ENCODE measurements at regions not wholly inside any gene's neighbourhood (a gene's known extent, or its start where the extent isn't known, plus 50 kb on each side); places are given as distances from the start of the nearest gene placed in this dataset.
A peak's percentile ranks its signal among the peaks of the same experiment; 100 is the strongest.

GRCh38 chr15:88403351-88403791 is 63.8 kb downstream of the MRPL46 start:
- 67% methylated on average over 9 of the region's 9 CpGs for WGBS
- H3K4me3 ChIP-seq (ENCODE audit: low read length in 2 of 2) = no peak overlapping the region
- H3K27ac ChIP-seq (ENCODE audit: low read depth in 1 of 2, low read length in 1 of 2) = peak overlapping the region; percentile 99 to 100
- H3K27me3 ChIP-seq (ENCODE audit: control insufficient read depth in 2 of 2, insufficient read depth in 1 of 2, low read length in 1 of 2) = no peaks in the 10 kb centered on the region
- H3K36me3 ChIP-seq (ENCODE audit: control insufficient read depth in 2 of 2, insufficient read depth in 2 of 2, low read length in 1 of 2) = no peaks in the 10 kb centered on the region
- DNase-seq (ENCODE audit: low read depth in 6 of 9, low spot score in 9 of 9) = peak in 8 of 9 donors; percentile 36 to 82 (median 56)
- H3K9me3 ChIP-seq (ENCODE audit: control insufficient read depth in 2 of 2, insufficient read depth in 1 of 2, low read length in 1 of 2) = peaks cover 3 to 9% of the 10 kb centered on the region in 2 donors
- peaks cover 48 to 53% of the 10 kb centered on the region in 2 donors for H3K4me1 ChIP-seq (ENCODE audit: control insufficient read depth in 2 of 2, insufficient read depth in 2 of 2, low read length in 2 of 2)

- Histone ChIP-seq H3K36me3 (ENCODE audit: control insufficient read depth in 2 of 2, insufficient read depth in 2 of 2, low read length in 1 of 2) (no peaks in the 10 kb centered on the region), H3K27ac (ENCODE audit: low read depth in 1 of 2, low read length in 1 of 2) (peak overlapping the region; percentile 99 to 100), H3K27me3 (ENCODE audit: control insufficient read depth in 2 of 2, insufficient read depth in 1 of 2, low read length in 1 of 2) (no peaks in the 10 kb centered on the region), H3K4me1 (ENCODE audit: control insufficient read depth in 2 of 2, insufficient read depth in 2 of 2, low read length in 2 of 2) (peaks cover 48 to 65% of the 10 kb centered on the region in 2 donors), H3K9me3 (ENCODE audit: control insufficient read depth in 2 of 2, insufficient read depth in 1 of 2, low read length in 1 of 2) (peaks cover 3 to 9% of the 10 kb centered on the region in 2 donors), H3K4me3 (ENCODE audit: low read length in 2 of 2) (peak overlapping the region; percentile 17 to 50)
- DNase-seq (ENCODE audit: low read depth in 6 of 9, low spot score in 9 of 9) = peak; percentile 78 to 97 (median 92)
- 33% methylated on average over 10 of the region's 10 CpGs for WGBS
Observed at GRCh38 chr15:88401996-88402656, 65.1 kb downstream of the MRPL46 start.

- DNase-seq (ENCODE audit: low read depth in 6 of 9, low spot score in 9 of 9) = peak; percentile 56 to 91 (median 74)
- peak overlapping the region; percentile 17 to 50 for H3K4me3 ChIP-seq (ENCODE audit: low read length in 2 of 2)
- H3K36me3 ChIP-seq (ENCODE audit: control insufficient read depth in 2 of 2, insufficient read depth in 2 of 2, low read length in 1 of 2) = no peaks in the 10 kb centered on the region
- peaks cover 3 to 9% of the 10 kb centered on the region in 2 donors for H3K9me3 ChIP-seq (ENCODE audit: control insufficient read depth in 2 of 2, insufficient read depth in 1 of 2, low read length in 1 of 2)
- 28% methylated on average over 13 of the region's 13 CpGs for WGBS
- peak overlapping the region; percentile 99 to 100 for H3K27ac ChIP-seq (ENCODE audit: low read depth in 1 of 2, low read length in 1 of 2)
- peaks cover 53 to 72% of the 10 kb centered on the region in 2 donors for H3K4me1 ChIP-seq (ENCODE audit: control insufficient read depth in 2 of 2, insufficient read depth in 2 of 2, low read length in 2 of 2)
- no peaks in the 10 kb centered on the region for H3K27me3 ChIP-seq (ENCODE audit: control insufficient read depth in 2 of 2, insufficient read depth in 1 of 2, low read length in 1 of 2)
Observed at GRCh38 chr15:88401251-88401995, 65.8 kb downstream of the MRPL46 start.

- no peak overlapping the region for H3K4me3 ChIP-seq (ENCODE audit: low read length in 2 of 2)
- peaks cover 60 to 79% of the 10 kb centered on the region in 2 donors for H3K4me1 ChIP-seq (ENCODE audit: control insufficient read depth in 2 of 2, insufficient read depth in 2 of 2, low read length in 2 of 2)
- DNase-seq (ENCODE audit: low read depth in 6 of 9, low spot score in 9 of 9) = no peak
- no peaks in the 10 kb centered on the region for H3K36me3 ChIP-seq (ENCODE audit: control insufficient read depth in 2 of 2, insufficient read depth in 2 of 2, low read length in 1 of 2)
- WGBS = 94% methylated on average over 6 of the region's 6 CpGs
- peaks cover 3 to 9% of the 10 kb centered on the region in 2 donors for H3K9me3 ChIP-seq (ENCODE audit: control insufficient read depth in 2 of 2, insufficient read depth in 1 of 2, low read length in 1 of 2)
- peak overlapping the region; percentile 99 to 100 for H3K27ac ChIP-seq (ENCODE audit: low read depth in 1 of 2, low read length in 1 of 2)
- no peaks in the 10 kb centered on the region for H3K27me3 ChIP-seq (ENCODE audit: control insufficient read depth in 2 of 2, insufficient read depth in 1 of 2, low read length in 1 of 2)
Observed at GRCh38 chr15:88400591-88401250, 66.5 kb downstream of the MRPL46 start.

GRCh38 chr15:88400084-88400483 is 67.1 kb downstream of the MRPL46 start:
- H3K4me1 ChIP-seq (ENCODE audit: control insufficient read depth in 2 of 2, insufficient read depth in 2 of 2, low read length in 2 of 2) = peaks cover 61 to 86% of the 10 kb centered on the region in 2 donors
- no peaks in the 10 kb centered on the region for H3K27me3 ChIP-seq (ENCODE audit: control insufficient read depth in 2 of 2, insufficient read depth in 1 of 2, low read length in 1 of 2)
- H3K9me3 ChIP-seq (ENCODE audit: control insufficient read depth in 2 of 2, insufficient read depth in 1 of 2, low read length in 1 of 2) = peaks cover 1 to 6% of the 10 kb centered on the region in 2 donors
- H3K27ac ChIP-seq (ENCODE audit: low read depth in 1 of 2, low read length in 1 of 2) = peak overlapping the region in 1 of 2 donors; percentile 99
- no peaks in the 10 kb centered on the region for H3K36me3 ChIP-seq (ENCODE audit: control insufficient read depth in 2 of 2, insufficient read depth in 2 of 2, low read length in 1 of 2)
- WGBS = 63% methylated on average over 5 of the region's 5 CpGs
- H3K4me3 ChIP-seq (ENCODE audit: low read length in 2 of 2) = no peak overlapping the region
- peak in 4 of 9 donors; percentile 22 to 55 (median 24) for DNase-seq (ENCODE audit: low read depth in 6 of 9, low spot score in 9 of 9)

- H3K27ac ChIP-seq (ENCODE audit: low read depth in 1 of 2, low read length in 1 of 2) = peak overlapping the region in 1 of 2 donors; percentile 99
- no peak for DNase-seq (ENCODE audit: low read depth in 6 of 9, low spot score in 9 of 9)
- no peak overlapping the region for H3K4me3 ChIP-seq (ENCODE audit: low read length in 2 of 2)
- no peaks in the 10 kb centered on the region for H3K27me3 ChIP-seq (ENCODE audit: control insufficient read depth in 2 of 2, insufficient read depth in 1 of 2, low read length in 1 of 2)
- no peaks in the 10 kb centered on the region for H3K9me3 ChIP-seq (ENCODE audit: control insufficient read depth in 2 of 2, insufficient read depth in 1 of 2, low read length in 1 of 2)
- 88% methylated on average over 9 of the region's 9 CpGs for WGBS
- H3K4me1 ChIP-seq (ENCODE audit: control insufficient read depth in 2 of 2, insufficient read depth in 2 of 2, low read length in 2 of 2) = peaks cover 61 to 92% of the 10 kb centered on the region in 2 donors
- no peaks in the 10 kb centered on the region for H3K36me3 ChIP-seq (ENCODE audit: control insufficient read depth in 2 of 2, insufficient read depth in 2 of 2, low read length in 1 of 2)
Observed at GRCh38 chr15:88399021-88399685, 68.0 kb downstream of the MRPL46 start.

GRCh38 chr15:88398011-88398410 is 69.2 kb downstream of the MRPL46 start:
- H3K27ac ChIP-seq (ENCODE audit: low read depth in 1 of 2, low read length in 1 of 2) = peak overlapping the region in 1 of 2 donors; percentile 91
- no peak overlapping the region for H3K4me3 ChIP-seq (ENCODE audit: low read length in 2 of 2)
- no peaks in the 10 kb centered on the region for H3K27me3 ChIP-seq (ENCODE audit: control insufficient read depth in 2 of 2, insufficient read depth in 1 of 2, low read length in 1 of 2)
- peaks cover 51 to 86% of the 10 kb centered on the region in 2 donors for H3K4me1 ChIP-seq (ENCODE audit: control insufficient read depth in 2 of 2, insufficient read depth in 2 of 2, low read length in 2 of 2)
- 100% methylated on average over 1 of the region's 1 CpG for WGBS
- DNase-seq (ENCODE audit: low read depth in 6 of 9, low spot score in 9 of 9) = no peak
- no peaks in the 10 kb centered on the region for H3K36me3 ChIP-seq (ENCODE audit: control insufficient read depth in 2 of 2, insufficient read depth in 2 of 2, low read length in 1 of 2)
- no peaks in the 10 kb centered on the region for H3K9me3 ChIP-seq (ENCODE audit: control insufficient read depth in 2 of 2, insufficient read depth in 1 of 2, low read length in 1 of 2)

GRCh38 chr15:88397506-88397905 is 69.7 kb downstream of the MRPL46 start:
- DNase-seq (ENCODE audit: low read depth in 6 of 9, low spot score in 9 of 9) = no peak
- Histone ChIP-seq H3K9me3 (ENCODE audit: control insufficient read depth in 2 of 2, insufficient read depth in 1 of 2, low read length in 1 of 2) (no peaks in the 10 kb centered on the region), H3K36me3 (ENCODE audit: control insufficient read depth in 2 of 2, insufficient read depth in 2 of 2, low read length in 1 of 2) (no peaks in the 10 kb centered on the region), H3K27ac (ENCODE audit: low read depth in 1 of 2, low read length in 1 of 2) (peak overlapping the region in 1 of 2 donors; percentile 91), H3K27me3 (ENCODE audit: control insufficient read depth in 2 of 2, insufficient read depth in 1 of 2, low read length in 1 of 2) (no peaks in the 10 kb centered on the region), H3K4me1 (ENCODE audit: control insufficient read depth in 2 of 2, insufficient read depth in 2 of 2, low read length in 2 of 2) (peaks cover 46 to 81% of the 10 kb centered on the region in 2 donors), H3K4me3 (ENCODE audit: low read length in 2 of 2) (no peak overlapping the region)
- WGBS = 96% methylated on average over 6 of the region's 6 CpGs

All from thymus (tissue), 11 donors.